Hematopoietic multipotent progenitor cell treated with erythropoietin and hydrocortisone succinate and interleukin-3 and kit ligand, for 15 days (in vitro differentiated cells): ENCODE measurements at regions not wholly inside any gene's neighbourhood (a gene's known extent, or its start where the extent isn't known, plus 50 kb on each side); places are given as distances from the start of the nearest gene placed in this dataset.

Experiments
- DNase-seq: peaks from one replicate; pipeline ENCODE4 v3.0.0-alpha.2; 2015; ENCODE audit warnings: low spot score

DNA sequence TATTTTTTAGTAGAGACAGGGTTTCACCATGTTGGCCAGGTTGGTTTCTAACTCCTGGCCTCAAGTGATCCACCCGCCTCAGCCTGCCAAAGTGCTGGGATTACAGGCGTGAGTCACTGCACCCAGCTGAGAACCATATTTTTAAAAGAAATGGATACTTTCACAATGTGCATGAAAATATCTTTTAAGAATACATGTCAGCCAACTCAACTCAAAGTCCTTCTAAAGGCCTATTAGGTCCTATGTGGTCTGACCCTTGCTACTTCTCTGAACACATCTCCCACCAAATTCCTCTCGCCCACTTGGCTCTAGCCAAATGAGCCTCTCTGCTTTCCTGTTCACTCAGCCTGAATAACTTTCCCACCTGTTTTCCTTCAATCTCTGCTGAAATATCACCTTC, 119.6 kb downstream of the MTX2 start:
- DNase-seq = no peak

DNA sequence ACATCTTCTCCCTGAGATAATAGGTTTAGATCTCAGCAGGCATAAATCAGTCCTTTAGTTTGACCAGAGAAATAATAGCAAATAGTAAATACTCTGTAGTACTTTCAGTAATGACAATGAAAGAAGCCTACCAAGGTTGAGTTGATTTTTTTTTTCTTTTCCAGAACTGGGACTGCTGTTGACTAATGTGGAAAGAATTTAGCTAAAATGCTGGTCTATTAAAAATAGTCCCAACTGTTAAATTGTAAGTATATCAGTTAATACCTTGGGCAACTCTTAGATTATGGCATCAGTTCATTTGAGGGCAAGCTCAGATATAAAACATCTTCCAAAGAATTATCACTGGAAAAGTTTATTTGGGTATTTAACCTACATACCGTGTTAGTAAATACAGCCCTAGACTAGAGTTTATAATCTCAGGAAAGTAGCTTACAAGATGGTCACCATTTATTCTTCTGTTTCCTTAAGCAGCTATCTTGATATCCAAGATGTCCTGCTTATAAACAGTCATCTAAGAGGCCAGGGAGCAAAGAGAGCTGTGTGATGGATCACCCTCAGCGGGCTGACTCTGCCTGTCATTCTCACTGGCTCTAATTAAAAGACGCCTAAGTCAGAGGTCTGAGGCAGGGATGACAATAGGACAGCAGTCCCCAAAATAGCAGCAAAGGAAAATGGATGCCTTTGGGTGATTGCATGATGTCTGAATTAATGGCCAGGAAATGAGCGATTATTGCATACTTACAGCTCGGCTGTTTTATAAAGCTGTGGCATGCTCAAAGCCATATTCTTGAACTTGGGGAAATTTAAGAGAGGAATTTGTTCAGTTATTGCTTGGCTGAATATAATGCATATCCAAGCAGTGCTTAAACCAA, 121.3 kb downstream of the MTX2 start:
- no peak for DNase-seq

DNA sequence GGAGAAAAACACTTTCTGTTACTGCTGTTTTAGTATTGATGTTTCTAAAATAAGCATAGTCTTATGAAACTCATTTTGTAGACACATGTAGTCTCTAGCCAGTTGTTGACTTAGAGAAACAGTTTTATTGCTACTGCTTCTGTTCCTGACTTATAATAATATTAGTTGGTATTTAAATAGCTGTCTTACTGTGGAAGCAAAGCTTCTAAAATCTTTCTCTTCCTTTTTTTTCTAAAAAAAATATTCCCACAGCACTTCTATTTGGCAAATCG, 121.8 kb downstream of the MTX2 start:
- no peak for DNase-seq

- no peak for DNase-seq
Measured at GRCh38 chr2:176392249-176392648, 123.0 kb downstream of the MTX2 start.

DNA sequence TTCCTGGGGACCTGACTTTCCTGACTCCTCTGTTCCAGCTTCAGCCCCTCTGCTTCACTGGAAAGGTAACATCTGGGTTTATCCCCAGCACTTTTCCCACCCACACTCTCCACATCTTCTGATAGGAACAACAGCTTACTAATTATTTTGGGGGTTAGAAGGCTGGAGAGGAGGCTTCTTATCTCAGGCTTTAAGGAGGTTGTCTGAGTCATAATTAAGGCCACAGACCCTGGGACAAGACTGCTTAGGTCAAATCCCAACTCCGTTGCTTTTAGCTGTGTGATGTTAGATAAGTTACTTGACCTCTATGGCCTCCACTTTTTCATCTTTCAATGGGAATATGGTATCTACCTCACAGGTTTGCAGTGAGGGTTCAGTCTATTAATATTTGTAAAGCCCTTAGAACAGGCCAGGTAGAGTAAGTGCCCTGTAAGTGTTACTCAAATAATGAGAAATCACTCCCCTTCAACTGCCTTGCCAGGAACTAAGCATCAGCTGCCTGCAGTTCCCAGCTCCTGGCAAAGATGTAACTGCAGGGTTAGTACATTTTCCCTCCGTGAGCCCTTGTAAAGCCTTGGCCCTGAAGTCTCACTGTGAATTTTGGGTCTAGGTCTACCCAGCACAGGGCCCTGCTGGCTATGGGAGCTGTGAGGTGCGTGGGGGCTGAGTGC, 123.6 kb downstream of the MTX2 start:
- no peak for DNase-seq

DNA sequence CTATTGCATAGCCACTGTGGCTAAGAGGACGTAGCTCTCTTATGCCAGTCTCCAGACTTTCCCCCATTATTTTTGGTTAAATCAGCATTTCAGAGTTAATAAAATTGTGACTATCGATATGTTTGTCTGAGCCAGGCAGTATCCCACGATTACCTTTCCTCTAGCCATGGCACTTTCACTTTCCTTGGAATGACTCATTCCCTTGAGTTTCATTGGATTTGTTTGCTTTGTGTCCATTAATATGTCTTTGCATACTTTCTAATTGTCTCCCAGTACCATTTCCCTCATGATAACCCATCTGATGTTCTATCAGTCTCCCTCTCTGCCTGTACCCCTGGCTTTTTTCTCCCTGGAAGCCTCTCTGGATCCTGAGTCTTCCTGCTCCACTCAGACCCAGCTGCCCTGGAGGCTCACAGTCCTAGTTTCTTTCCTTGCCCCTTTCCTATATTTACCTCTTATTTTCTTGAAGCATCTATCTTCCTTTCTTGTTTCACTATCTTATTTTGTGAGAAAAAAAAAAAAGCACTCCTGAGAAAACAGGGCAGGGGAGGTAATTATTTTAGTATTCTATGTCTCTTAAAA, 126.1 kb downstream of the MTX2 start:
- no peak for DNase-seq

DNA sequence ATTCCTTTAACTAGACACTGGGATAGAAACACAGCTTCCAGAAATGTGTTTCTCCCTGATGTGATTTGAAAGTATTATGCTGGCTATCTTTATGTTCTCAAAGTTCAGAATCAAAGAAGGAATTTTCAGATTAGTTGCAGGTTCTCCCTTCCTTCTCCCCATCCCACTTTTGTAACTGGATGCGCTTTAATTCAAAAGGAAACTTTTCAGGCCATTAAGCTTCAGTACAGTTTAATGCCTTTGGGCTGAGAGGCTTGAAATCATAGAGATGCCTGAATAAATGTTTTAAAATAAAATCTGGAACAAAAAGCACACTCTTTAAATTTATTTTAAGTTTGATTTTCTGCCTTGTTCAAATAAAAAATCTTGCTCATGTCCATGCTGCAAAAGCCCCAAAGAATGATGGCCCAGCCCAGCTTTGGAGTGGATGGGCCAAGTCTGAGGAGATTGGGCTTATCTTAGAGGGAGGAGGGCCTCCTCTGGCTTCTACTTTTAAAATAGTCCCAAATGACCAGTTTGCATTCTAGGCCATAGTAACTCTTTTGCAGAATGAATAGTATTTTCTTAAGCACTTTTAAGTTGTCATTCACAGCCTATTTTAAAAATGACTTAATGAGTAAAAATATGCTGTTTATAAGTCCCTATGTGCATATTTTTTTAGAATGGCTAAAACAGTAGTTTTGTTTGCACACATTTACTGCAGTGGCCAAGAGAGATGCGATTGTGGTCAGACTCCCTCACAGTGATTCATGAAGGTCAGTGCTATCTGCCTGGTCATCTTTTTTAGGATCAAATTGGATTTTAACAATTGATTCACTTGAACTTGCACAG, 129.2 kb downstream of the MTX2 start:
- DNase-seq = no peak

GRCh38 chr2:176399074-176399598, 129.9 kb downstream of the MTX2 start:
- no peak for DNase-seq

DNA sequence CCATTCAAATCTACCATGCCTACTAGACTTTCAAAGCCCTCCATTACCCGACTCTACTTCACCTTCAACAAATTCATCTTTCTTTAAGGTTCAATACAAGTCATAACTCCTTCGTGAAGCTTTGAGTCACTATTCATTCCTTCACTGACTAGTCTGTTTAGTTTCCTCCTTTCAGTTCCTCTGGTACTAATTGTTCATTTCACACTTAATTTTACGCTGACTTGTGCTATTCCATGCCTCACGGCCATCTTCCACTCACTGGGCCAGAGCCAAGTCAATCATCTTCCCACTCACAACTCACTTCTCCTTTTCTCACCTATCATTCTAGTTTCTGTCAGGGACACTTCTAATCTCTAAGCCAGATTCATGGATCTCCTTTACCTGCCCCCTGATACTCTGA, 136.2 kb downstream of the MTX2 start:
- no peak for DNase-seq

DNA sequence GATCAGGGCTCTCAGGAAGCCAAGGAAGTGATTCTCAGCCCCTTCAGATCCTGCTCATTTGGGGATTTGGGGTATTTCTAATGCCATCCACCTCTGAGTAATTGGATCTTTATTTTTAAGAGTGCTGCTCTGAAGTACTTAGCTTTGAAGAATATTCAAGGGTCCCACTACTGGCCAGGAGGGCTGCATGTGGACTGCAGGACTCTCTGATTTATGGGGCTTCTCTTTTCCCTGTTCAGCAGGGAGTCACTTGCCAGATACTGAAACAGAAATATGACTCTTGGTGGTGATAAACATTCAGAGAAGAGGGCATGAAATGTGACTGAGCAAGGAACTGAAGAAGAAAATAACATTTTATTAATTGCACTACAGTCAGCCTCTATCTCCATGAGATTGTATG, 138.5 kb downstream of the MTX2 start:
- no peak for DNase-seq

GRCh38 chr2:176409671-176410070, 140.4 kb downstream of the MTX2 start:
- no peak for DNase-seq

DNA sequence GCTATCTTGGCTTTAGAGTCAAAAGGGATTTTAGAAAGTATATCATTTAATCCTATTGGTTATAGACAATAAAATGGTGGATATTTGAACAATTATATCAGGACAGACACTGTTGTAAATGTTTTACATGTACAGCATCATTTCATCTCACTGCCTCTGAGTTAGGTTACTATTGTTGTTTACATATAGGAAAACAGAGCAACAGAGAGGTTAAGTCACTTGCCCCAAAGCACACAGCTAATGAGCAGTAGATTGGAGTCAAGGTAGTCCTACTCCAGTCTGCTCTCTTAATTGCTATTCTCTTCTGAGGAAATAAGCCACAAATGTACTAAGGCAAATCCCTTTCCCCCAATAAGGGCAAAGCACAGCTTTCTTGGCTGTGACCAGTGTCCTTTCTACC, 142.9 kb downstream of the MTX2 start:
- DNase-seq = no peak

DNA sequence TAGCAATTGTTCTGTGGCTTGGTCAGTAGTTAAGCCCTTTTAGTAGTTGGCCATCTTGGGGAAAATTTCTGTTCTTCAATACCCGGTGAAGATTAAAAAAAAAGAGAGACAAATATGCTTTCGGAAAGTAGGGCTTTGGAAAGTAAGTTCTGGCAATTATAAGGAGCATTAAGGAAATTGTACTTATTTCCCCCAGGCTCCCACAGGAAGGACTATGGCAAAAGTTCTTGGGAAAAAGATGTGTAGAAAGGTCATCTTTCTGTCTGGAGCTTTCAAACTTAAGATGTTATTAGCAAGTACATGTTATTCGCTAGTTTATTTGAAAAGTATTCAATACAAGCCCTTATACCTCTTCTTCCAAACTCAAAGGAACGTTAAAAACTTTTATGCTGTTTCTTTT, 144.5 kb downstream of the MTX2 start:
- DNase-seq = no peak

DNA sequence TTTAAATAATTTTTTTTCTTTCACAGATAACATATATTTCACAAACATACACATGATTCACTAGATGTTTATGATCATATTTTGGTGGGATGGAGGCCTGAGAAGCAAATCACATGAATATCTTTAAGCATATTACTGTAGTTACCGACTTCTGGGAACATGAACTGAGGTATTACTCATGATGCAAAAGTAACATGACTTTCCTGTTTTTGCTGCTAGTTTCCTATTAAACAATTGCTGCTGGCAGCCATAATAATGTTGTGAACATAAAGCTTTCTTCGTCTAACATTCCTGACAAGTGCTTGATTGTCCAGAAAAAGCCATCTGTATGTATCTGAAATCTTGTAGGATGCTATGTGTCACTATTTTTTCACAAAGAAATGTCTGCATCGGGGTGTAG, 145.4 kb downstream of the MTX2 start:
- DNase-seq = no peak

DNA sequence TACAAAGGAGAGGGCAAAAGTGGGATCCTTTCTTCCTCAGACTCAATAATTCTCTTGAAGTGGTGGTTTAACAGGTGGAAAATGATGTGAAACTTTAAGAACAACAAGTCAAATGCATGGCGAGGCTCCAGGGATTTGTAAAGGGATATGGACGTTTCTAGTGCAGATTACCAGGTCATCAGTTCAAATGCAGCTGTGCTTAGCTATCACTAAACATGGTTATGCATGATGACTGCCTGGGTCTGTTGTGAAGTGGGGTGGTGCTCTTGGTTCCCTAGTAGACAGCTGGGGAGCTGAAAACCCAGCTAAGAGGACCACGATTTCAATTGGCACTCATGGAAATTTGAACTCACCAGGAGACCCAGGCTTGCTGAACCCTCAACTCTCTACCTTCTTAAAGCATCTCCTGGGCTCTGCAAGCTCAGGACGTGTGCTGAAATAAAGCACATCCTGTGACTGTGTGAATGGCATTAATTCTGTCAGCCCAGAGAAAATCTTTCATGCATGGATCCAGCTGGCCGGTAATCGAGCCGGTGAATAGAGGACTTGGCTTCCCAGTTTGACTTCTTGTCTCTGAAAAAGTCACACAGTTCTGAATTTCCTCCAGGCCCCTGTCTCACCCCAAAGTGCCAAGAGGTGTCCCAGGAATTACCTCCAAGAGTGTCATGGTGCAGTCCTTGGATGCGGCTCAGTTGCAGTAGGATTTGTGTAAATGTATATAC, 146.1 kb downstream of the MTX2 start:
- DNase-seq = no peak

GRCh38 chr2:176415937-176416499, 146.8 kb downstream of the MTX2 start:
- DNase-seq = no peak

GRCh38 chr2:176418768-176419167, 149.5 kb downstream of the MTX2 start:
- no peak for DNase-seq

DNA sequence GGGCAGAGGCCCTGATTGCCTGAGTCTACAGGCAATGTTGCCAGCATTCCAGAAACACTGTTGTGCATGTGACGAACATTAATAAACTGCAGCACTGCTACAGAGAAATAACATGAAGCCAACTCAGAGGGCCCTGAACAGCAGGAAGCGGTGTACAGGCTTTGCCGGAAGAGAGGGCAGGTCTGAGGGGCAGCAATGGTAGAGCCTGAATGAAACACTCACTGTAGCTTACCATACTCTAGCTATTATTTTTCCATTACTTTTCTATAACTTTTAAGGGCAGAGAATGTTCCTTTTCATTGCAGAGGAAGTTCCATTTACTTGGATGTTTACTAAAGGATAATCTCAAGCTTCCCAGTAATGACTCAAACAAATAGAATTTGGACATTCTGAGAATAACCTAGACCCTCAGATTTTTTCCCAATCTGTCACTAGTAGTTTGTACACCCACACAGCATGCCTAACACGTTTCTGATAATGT, 150.4 kb downstream of the MTX2 start:
- no peak for DNase-seq

GRCh38 chr2:176421297-176422050, 152.2 kb downstream of the MTX2 start:
- DNase-seq = no peak

- DNase-seq = no peak
Measured at GRCh38 chr2:176423819-176424218, 154.6 kb downstream of the MTX2 start.

DNA sequence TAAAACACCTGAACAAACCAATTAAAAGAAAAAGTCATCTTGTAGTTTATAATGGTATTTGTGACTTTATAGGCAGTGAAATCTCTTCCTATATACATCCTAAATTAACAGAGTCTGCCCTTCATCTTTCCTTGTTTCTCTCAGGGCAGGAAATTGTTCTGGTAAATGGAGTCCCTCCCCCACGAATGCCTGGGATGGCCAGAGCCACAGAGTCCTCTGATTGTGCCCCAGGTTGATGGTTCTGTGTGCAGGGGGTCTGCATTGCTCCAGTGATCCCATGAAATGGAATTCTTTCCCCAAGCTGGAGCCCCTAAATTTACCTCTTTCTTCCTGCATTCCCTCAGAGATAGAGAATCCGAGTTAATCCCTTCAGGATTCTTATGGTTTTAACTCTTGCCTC, 155.5 kb downstream of the MTX2 start:
- no peak for DNase-seq
